MCF 10A (cell line): ENCODE measurements at regions not wholly inside any gene's neighbourhood (a gene's known extent, or its start where the extent isn't known, plus 50 kb on each side); places are given as distances from the start of the nearest gene placed in this dataset.
A peak's percentile ranks its signal among the peaks of the same experiment; 100 is the strongest.

Source experiments
- BruUV-seq: library from RNA; stranded (reverse); fragments of 400-500 nt; replicated peaks from 2 replicates; lab custom pipeline; 2021; lab: Mats Ljungman, UMichigan
- CTCF ChIA-PET: fragments of 300-600 bp; sonication (Branson Sonifier 250); formaldehyde crosslinking; extraction: SDS; loops from one replicate; lab custom pipeline; 2021; ENCODE audit warnings: antibody characterized with exemption, inconsistent platforms; lab: Yijun Ruan, JAX
- POLR2A ChIA-PET: fragments of 300-600, 350-650 bp; sonication (Branson Sonifier 250); formaldehyde crosslinking; extraction: SDS; loops from one replicate; lab custom pipeline; 2020; ENCODE audit warnings: antibody characterized with exemption, inconsistent platforms; lab: Yijun Ruan, JAX
- DNase-seq: peaks from one replicate; pipeline ENCODE4 v3.0.0-alpha.2; 2018; ENCODE audit not compliant: unreplicated experiment
- H3K27ac Mint-ChIP-seq: one replicate; pipeline ENCODE4 v1.8.0; 2022; ENCODE audit warnings: mild to moderate bottlenecking, low read depth, mixed read lengths; ENCODE audit not compliant: unreplicated experiment
- H3K27me3 Mint-ChIP-seq: one replicate; pipeline ENCODE4 v1.8.0; 2022; ENCODE audit warnings: mixed read lengths; ENCODE audit not compliant: insufficient read depth, unreplicated experiment
- H3K36me3 Mint-ChIP-seq: one replicate; pipeline ENCODE4 v1.8.0; 2022; ENCODE audit warnings: mild to moderate bottlenecking, moderate library complexity, mixed read lengths; ENCODE audit not compliant: insufficient read depth, unreplicated experiment
- H3K4me1 Mint-ChIP-seq: one replicate; pipeline ENCODE4 v1.8.0; 2022; ENCODE audit warnings: mixed read lengths; ENCODE audit not compliant: insufficient read depth, unreplicated experiment
- H3K4me3 Mint-ChIP-seq: one replicate; pipeline ENCODE4 v1.8.0; 2022; ENCODE audit warnings: mild to moderate bottlenecking, moderate library complexity, mixed read lengths; ENCODE audit not compliant: unreplicated experiment
- H3K9me3 Mint-ChIP-seq: one replicate; pipeline ENCODE4 v1.8.0; 2022; ENCODE audit warnings: mixed read lengths; ENCODE audit not compliant: unreplicated experiment
- CTCF ChIP-seq: fragments of 200-600 bp; IDR thresholded peaks from one replicate; pipeline ENCODE4 v1.8.0; 2022; ENCODE audit warnings: antibody characterized with exemption, mild to moderate bottlenecking; ENCODE audit not compliant: unreplicated experiment
- intact Hi-C: fragments of 100-400 bp; cut with micrococcal nuclease; formaldehyde crosslinking; loops from 2 replicates; pipeline ENCODE4 v1.14.1; 2022

- peaks cover 7% of the 10 kb centered on the region for H3K9me3 Mint-ChIP-seq
- no peak overlapping the region for H3K4me3 Mint-ChIP-seq
- no peak for DNase-seq
- ChIA-PET POLR2A (interaction anchor here (0.6 to 6.0 kb wide), 14 partner anchors 11 to 603 kb away, joined by 3 to 98 read pairs (median 4); no protein-coding TSS in a partner anchor), CTCF (interaction anchor here (0.6 to 1.2 kb wide), 5 partner anchors 10 to 385 kb away, joined by 3 to 6 read pairs (median 3); no protein-coding TSS in a partner anchor)
- intact Hi-C loops: no loop called here
- peaks cover 8% of the 10 kb centered on the region for H3K36me3 Mint-ChIP-seq
- BruUV-seq: no TSS peak
- peak overlapping the region; percentile 97 for H3K27ac Mint-ChIP-seq
- TF ChIP-seq CTCF: no peak
- no peaks in the 10 kb centered on the region for H3K27me3 Mint-ChIP-seq
- peaks cover 38% of the 10 kb centered on the region for H3K4me1 Mint-ChIP-seq
These were observed 154.3 kb downstream of the TMX1 start for GRCh38 chr14:51394384-51394783.

- no TSS peak for BruUV-seq
- peak overlapping the region; percentile 48 for H3K4me3 Mint-ChIP-seq
- ChIA-PET POLR2A (interaction anchor here (0.6 to 6.0 kb wide), 22 partner anchors 7 to 336 kb away, joined by 3 to 98 read pairs (median 4); partner anchors contain the start of genes FRMD6 and TMX1), CTCF (interaction anchor here (0.6 to 1.0 kb wide), 3 partner anchors 112 to 382 kb away, joined by 3 read pairs; no protein-coding TSS in a partner anchor)
- no peaks in the 10 kb centered on the region for H3K27me3 Mint-ChIP-seq
- TF ChIP-seq CTCF: no peak
- peak; percentile 23 for DNase-seq
- peaks cover 38% of the 10 kb centered on the region for H3K4me1 Mint-ChIP-seq
- H3K27ac Mint-ChIP-seq: peak overlapping the region; percentile 97
- H3K9me3 Mint-ChIP-seq: peaks cover 7% of the 10 kb centered on the region
- intact Hi-C loops: loop anchor here (1.0 to 5.0 kb wide), 5 partner anchors 24 to 152 kb away; no protein-coding TSS in a partner anchor
- H3K36me3 Mint-ChIP-seq: peaks cover 8% of the 10 kb centered on the region
These were observed 154.8 kb downstream of the TMX1 start for GRCh38 chr14:51394804-51395203.

GRCh38 chr14:51395361-51395849, 155.4 kb downstream of the TMX1 start:
- BruUV-seq: no TSS peak
- Mint-ChIP-seq H3K4me1 (peaks cover 44% of the 10 kb centered on the region), H3K9me3 (peaks cover 2% of the 10 kb centered on the region), H3K36me3 (peaks cover 8% of the 10 kb centered on the region), H3K4me3 (peak overlapping the region; percentile 48), H3K27ac (peak overlapping the region; percentile 97), H3K27me3 (no peaks in the 10 kb centered on the region)
- POLR2A ChIA-PET: interaction anchor here (0.6 to 6.0 kb wide), 28 partner anchors 8 to 758 kb away, joined by 3 to 98 read pairs (median 4); partner anchors contain the start of genes FRMD6 and TMX1
- TF ChIP-seq CTCF: no peak
- DNase-seq: peak; percentile 95
- CTCF ChIA-PET: interaction anchor here (0.7 to 1.0 kb wide), 5 partner anchors 12 to 1222 kb away, joined by 3 read pairs; no protein-coding TSS in a partner anchor
- intact Hi-C loops: loop anchor here (1.0 to 5.0 kb wide), 5 partner anchors 24 to 152 kb away; no protein-coding TSS in a partner anchor

- TF ChIP-seq CTCF: no peak
- Mint-ChIP-seq H3K4me1 (peaks cover 44% of the 10 kb centered on the region), H3K9me3 (no peaks in the 10 kb centered on the region), H3K27ac (peak overlapping the region; percentile 97), H3K36me3 (peaks cover 8% of the 10 kb centered on the region), H3K4me3 (peak overlapping the region; percentile 48), H3K27me3 (no peaks in the 10 kb centered on the region)
- intact Hi-C loops: loop anchor here (1.0 to 5.0 kb wide), 3 partner anchors 46 to 136 kb away; no protein-coding TSS in a partner anchor
- DNase-seq: peak; percentile 83
- no TSS peak for BruUV-seq
- CTCF ChIA-PET: interaction anchor here (0.5 to 2.7 kb wide), 10 partner anchors 12 to 256 kb away, joined by 3 to 10 read pairs (median 3); partner anchors contain the start of gene FRMD6
- POLR2A ChIA-PET: interaction anchor here (0.6 to 6.0 kb wide), 37 partner anchors 9 to 287 kb away, joined by 3 to 98 read pairs (median 4); partner anchors contain the start of gene FRMD6
These were observed 156.3 kb downstream of the TMX1 start for GRCh38 chr14:51396222-51396815.
